ENCODE measurements at regions not wholly inside any gene's neighbourhood (a gene's known extent, or its start where the extent isn't known, plus 50 kb on each side); places are given as distances from the start of the nearest gene placed in this dataset.

DNA sequence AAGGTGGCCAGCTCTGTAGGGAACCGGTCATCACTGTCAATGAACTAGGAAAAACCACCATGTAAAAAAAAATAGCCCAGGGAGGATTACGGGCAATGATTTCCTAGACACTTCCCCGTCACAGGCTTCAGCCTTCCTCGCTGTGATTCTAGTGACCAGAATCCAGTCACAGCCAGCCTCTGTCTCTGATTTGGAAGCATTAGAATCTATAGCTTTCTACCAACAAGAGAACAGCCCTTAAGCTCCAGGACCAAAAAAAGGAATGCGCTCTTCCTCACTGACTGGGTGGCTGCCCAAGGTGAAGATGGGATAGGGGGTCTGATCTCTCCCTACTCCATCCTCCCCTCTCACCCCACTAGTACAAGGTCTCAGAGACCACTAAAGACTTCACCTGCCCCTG, 67.2 kb downstream of the TEX35 start (continued):
- no peak for TF ChIP-seq HDAC2 (IDR thresholded peaks at IDR 0.05; ENCODE audit: borderline replicate concordance in 1 of 2, low read depth in 2 of 2, low read length in 2 of 2)
- TF ChIP-seq POLR2A (IDR thresholded peaks at IDR 0.05; ENCODE audit: control extremely low read depth in 1 of 2, low read depth in 2 of 2, low read length in 2 of 2), result no peak
